Calu3 (cell line): ENCODE measurements at regions not wholly inside any gene's neighbourhood (a gene's known extent, or its start where the extent isn't known, plus 50 kb on each side); places are given as distances from the start of the nearest gene placed in this dataset.

ENCODE experiments used
- BruUV-seq: library from RNA; stranded (reverse); fragments of 400-500 nt; replicated peaks from 2 replicates; lab custom pipeline; 2021; lab: Mats Ljungman, UMichigan
- CTCF ChIA-PET: fragments of 300-600 bp; sonication (Branson Sonifier 250); formaldehyde crosslinking; loops from one replicate; lab custom pipeline; 2022; ENCODE audit warnings: antibody characterized with exemption; lab: Charles Lee
- DNase-seq: peaks from one replicate; pipeline ENCODE4 v3.0.0; 2022
- H3K27ac Mint-ChIP-seq: one replicate; pipeline ENCODE4 v1.8.0; 2022; ENCODE audit warnings: mixed read lengths; ENCODE audit not compliant: unreplicated experiment
- H3K27me3 Mint-ChIP-seq: one replicate; pipeline ENCODE4 v1.8.0; 2022; ENCODE audit warnings: mixed read lengths; ENCODE audit not compliant: unreplicated experiment
- H3K36me3 Mint-ChIP-seq: one replicate; pipeline ENCODE4 v1.8.0; 2022; ENCODE audit warnings: mild to moderate bottlenecking, moderate library complexity, mixed read lengths; ENCODE audit not compliant: insufficient read depth, unreplicated experiment
- H3K4me1 Mint-ChIP-seq: one replicate; pipeline ENCODE4 v1.8.0; 2022; ENCODE audit warnings: mild to moderate bottlenecking, low read depth, mixed read lengths; ENCODE audit not compliant: unreplicated experiment
- H3K4me3 Mint-ChIP-seq: one replicate; pipeline ENCODE4 v1.8.0; 2022; ENCODE audit warnings: mild to moderate bottlenecking, low read depth, moderate library complexity, mixed read lengths; ENCODE audit not compliant: unreplicated experiment
- H3K9me3 Mint-ChIP-seq: one replicate; pipeline ENCODE4 v1.8.0; 2022; ENCODE audit warnings: low read depth, mixed read lengths; ENCODE audit not compliant: unreplicated experiment
- intact Hi-C: fragments of 100-400 bp; cut with micrococcal nuclease; formaldehyde crosslinking; loops from one replicate; pipeline ENCODE4 v1.10.0; 2022; ENCODE audit not compliant: unreplicated experiment
- TF ChIP-seq, protein P1 (sequence below): fragments of 200-600 bp; IDR thresholded peaks from one replicate; pipeline ENCODE4 v1.8.0; 2022; ENCODE audit warnings: antibody characterized with exemption; ENCODE audit not compliant: unreplicated experiment

GRCh38 chrX:26653050-26653449, 437.1 kb downstream of the MAGEB5 start:
- no peaks in the 10 kb centered on the region for H3K27me3 Mint-ChIP-seq
- H3K27ac Mint-ChIP-seq, result no peak overlapping the region
- intact Hi-C loops, result loop anchor here (10.0 kb wide), 1 partner anchor 532 kb away; no protein-coding TSS in a partner anchor
- CTCF ChIA-PET, result no interaction called here
- H3K9me3 Mint-ChIP-seq, result peaks cover 6% of the 10 kb centered on the region
- no peaks in the 10 kb centered on the region for H3K4me1 Mint-ChIP-seq
- H3K36me3 Mint-ChIP-seq, result no peaks in the 10 kb centered on the region
- TF ChIP-seq, protein P1, sequence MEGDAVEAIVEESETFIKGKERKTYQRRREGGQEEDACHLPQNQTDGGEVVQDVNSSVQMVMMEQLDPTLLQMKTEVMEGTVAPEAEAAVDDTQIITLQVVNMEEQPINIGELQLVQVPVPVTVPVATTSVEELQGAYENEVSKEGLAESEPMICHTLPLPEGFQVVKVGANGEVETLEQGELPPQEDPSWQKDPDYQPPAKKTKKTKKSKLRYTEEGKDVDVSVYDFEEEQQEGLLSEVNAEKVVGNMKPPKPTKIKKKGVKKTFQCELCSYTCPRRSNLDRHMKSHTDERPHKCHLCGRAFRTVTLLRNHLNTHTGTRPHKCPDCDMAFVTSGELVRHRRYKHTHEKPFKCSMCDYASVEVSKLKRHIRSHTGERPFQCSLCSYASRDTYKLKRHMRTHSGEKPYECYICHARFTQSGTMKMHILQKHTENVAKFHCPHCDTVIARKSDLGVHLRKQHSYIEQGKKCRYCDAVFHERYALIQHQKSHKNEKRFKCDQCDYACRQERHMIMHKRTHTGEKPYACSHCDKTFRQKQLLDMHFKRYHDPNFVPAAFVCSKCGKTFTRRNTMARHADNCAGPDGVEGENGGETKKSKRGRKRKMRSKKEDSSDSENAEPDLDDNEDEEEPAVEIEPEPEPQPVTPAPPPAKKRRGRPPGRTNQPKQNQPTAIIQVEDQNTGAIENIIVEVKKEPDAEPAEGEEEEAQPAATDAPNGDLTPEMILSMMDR, result no peak
- no TSS peak for BruUV-seq
- DNase-seq, result no peak
- no peak overlapping the region for H3K4me3 Mint-ChIP-seq

- CTCF ChIA-PET, result interaction anchor here (0.6 kb wide), 1 partner anchor 13 kb away, joined by 3 read pairs; no protein-coding TSS in a partner anchor
- Mint-ChIP-seq H3K4me1 (no peaks in the 10 kb centered on the region), H3K27ac (no peak overlapping the region), H3K27me3 (no peaks in the 10 kb centered on the region), H3K36me3 (no peaks in the 10 kb centered on the region), H3K9me3 (peaks cover 6% of the 10 kb centered on the region), H3K4me3 (no peak overlapping the region)
- BruUV-seq, result no TSS peak
- DNase-seq, result no peak
- TF ChIP-seq, protein P1, result no peak
- intact Hi-C loops, result loop anchor here (10.0 kb wide), 1 partner anchor 533 kb away; no protein-coding TSS in a partner anchor
Measured at GRCh38 chrX:26651755-26652154, 435.8 kb downstream of the MAGEB5 start.

- Mint-ChIP-seq H3K9me3 (peaks cover 5% of the 10 kb centered on the region), H3K27ac (no peak overlapping the region)
Measured at GRCh38 chrX:26649534-26649933, 433.6 kb downstream of the MAGEB5 start.

GRCh38 chrX:26631385-26631784, 415.4 kb downstream of the MAGEB5 start:
- no peaks in the 10 kb centered on the region for H3K27me3 Mint-ChIP-seq
- TF ChIP-seq, protein P1, result no peak
- H3K36me3 Mint-ChIP-seq, result no peaks in the 10 kb centered on the region
- no peaks in the 10 kb centered on the region for H3K4me1 Mint-ChIP-seq
- intact Hi-C loops, result no loop called here
- BruUV-seq, result no TSS peak
- DNase-seq, result no peak
- H3K4me3 Mint-ChIP-seq, result no peak overlapping the region
- CTCF ChIA-PET, result no interaction called here
- H3K27ac Mint-ChIP-seq, result no peak overlapping the region
- peaks cover 2% of the 10 kb centered on the region for H3K9me3 Mint-ChIP-seq

More at GRCh38 chrX:26649534-26649933, 433.6 kb downstream of the MAGEB5 start:
- Mint-ChIP-seq H3K4me1 (no peaks in the 10 kb centered on the region), H3K36me3 (no peaks in the 10 kb centered on the region), H3K4me3 (no peak overlapping the region), H3K27me3 (no peaks in the 10 kb centered on the region)
- no peak for DNase-seq
- CTCF ChIA-PET, result no interaction called here
- BruUV-seq, result no TSS peak
- intact Hi-C loops, result loop anchor here (10.0 kb wide), 1 partner anchor 205 kb away; no protein-coding TSS in a partner anchor
- TF ChIP-seq, protein P1, result peak; percentile 46
